GM12892 (cell line): ENCODE measurements at regions not wholly inside any gene's neighbourhood (a gene's known extent, or its start where the extent isn't known, plus 50 kb on each side); places are given as distances from the start of the nearest gene placed in this dataset.

Experiments
- POLR2A ChIP-seq: IDR thresholded peaks from 2 replicates; pipeline ENCODE4 v1.6.1; 2011; ENCODE audit warnings: low read depth, low read length, control low read depth
- TAF1 ChIP-seq: IDR thresholded peaks from 2 replicates; pipeline ENCODE4 v1.6.1; 2011; ENCODE audit warnings: low read depth, mild to moderate bottlenecking, control low read depth, low read length, borderline replicate concordance

DNA sequence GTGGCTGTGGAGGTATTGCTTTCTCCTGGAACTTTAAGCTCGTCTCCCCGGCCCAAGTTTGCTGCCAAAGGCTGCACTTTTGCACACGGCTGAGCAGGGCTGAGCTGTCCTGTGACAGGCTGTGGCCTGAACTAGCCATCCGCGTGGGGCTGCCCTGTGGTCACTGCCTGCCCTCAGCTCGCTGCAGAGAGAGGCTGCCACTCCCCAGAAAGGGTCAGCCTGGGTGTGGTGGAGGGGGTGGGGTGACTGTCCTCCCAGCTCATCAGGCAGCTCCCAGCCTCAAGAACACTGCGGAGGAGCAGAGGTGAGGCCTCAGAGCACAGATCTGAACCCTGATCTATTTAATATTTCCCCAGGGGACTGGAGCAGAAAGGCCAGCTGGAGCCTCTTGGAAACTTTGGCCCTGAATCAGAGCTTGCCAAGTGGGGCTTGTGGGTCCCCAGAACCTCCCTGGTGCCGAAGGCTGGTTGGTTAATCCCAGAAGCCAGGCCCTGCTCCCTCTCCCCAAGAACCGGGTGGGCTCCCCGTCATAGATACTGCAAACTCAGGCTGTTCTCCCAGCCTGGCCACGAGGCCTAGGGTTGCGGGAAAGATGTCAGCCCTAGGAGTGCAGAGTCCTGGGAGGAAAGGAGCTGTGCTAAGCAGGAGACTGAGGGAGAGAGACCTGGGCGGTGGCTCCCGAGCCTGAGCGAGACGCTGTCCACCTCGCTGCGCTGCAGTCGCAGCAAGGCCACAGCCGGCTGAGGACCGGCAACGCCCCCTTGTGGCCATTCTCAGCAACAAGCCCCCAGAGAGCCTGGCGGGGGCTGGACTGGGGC lies 125.1 kb upstream of the IPO9 start:
- TF ChIP-seq POLR2A (no peak), TAF1 (no peak)
